Natural killer cell treated with Interleukin-12 subunit alpha and Interleukin-12 subunit beta and Interleukin-15 and Interleukin-18, amount 100 ng/mL, for 72 hours (primary cell): ENCODE measurements at regions not wholly inside any gene's neighbourhood (a gene's known extent, or its start where the extent isn't known, plus 50 kb on each side); places are given as distances from the start of the nearest gene placed in this dataset.
"Not testable (repeated sequence)": the region's sequence is repeated elsewhere in the genome, so short reads cannot be mapped to it uniquely, and the experiment has no call there.

Experiments used
- ATAC-seq, 2 donors: fragments of 150-1000 bp; cut with Tn5 transposase in 1 of 2; sonication (Bioruptor Pico), chemical (Tn5 transposase) in 1 of 2; 2 replicates each; pipeline ENCODE4 v1.10.0; 2021
- DNase-seq: peaks from one replicate; pipeline ENCODE4 v3.0.0; 2022; ENCODE audit warnings: low spot score
- H3K27ac Mint-ChIP-seq, 2 donors: 1 replicate in 1 of 2; 2 replicates in 1 of 2; pipeline ENCODE4 v1.8.0; 2022; ENCODE audit warnings: mixed read lengths in 2 of 2, mild to moderate bottlenecking in 1 of 2, moderate library complexity in 1 of 2
- H3K27me3 Mint-ChIP-seq, 2 donors: 1 replicate in 1 of 2; 2 replicates in 1 of 2; pipeline ENCODE4 v1.8.0; 2022; ENCODE audit warnings: mixed read lengths in 2 of 2
- H3K36me3 Mint-ChIP-seq: one replicate; pipeline ENCODE4 v1.8.0; 2022; ENCODE audit warnings: mixed read lengths
- H3K4me1 Mint-ChIP-seq, 2 donors: 1 replicate in 1 of 2; 2 replicates in 1 of 2; pipeline ENCODE4 v1.8.0; 2022; ENCODE audit warnings: low read depth in 2 of 2, mixed read lengths in 2 of 2, mild to moderate bottlenecking in 1 of 2
- H3K4me3 Mint-ChIP-seq: one replicate; pipeline ENCODE4 v1.8.0; 2022; ENCODE audit warnings: mixed read lengths
- H3K9me3 Mint-ChIP-seq: 2 replicates; pipeline ENCODE4 v1.8.0; 2022; ENCODE audit warnings: mixed read lengths

GRCh38 chr14:22184157-22184829, 404.7 kb downstream of the DAD1 start:
- ATAC-seq (no peak), DNase-seq (no peak)
- no peaks in the 10 kb centered on the region for H3K4me1 Mint-ChIP-seq
- no peak overlapping the region for H3K27ac Mint-ChIP-seq
- no peaks in the 10 kb centered on the region for H3K36me3 Mint-ChIP-seq
- H3K9me3 Mint-ChIP-seq, result no peaks in the 10 kb centered on the region
- H3K4me3 Mint-ChIP-seq, result no peak overlapping the region
- peaks cover 21 to 25% of the 10 kb centered on the region in 2 donors for H3K27me3 Mint-ChIP-seq

DNA sequence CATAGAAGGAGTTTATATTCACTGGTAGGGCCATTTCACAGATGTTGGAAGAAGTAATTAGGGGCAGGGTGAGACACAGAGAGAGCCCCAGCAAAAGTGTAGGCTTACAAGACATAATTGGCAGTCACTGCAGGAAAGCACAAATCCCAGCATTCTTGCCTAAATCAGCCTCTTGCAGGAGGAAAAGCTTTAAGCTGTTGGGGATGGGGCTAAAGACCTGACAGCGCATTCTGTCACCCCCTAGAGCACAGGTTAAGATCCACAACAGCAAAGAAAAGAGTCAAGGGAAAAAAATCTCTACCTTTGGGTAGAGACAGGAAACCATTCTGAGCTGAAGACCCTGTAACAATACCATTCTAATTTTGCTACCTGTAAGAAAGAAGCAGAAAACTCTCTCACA, 409.0 kb downstream of the DAD1 start:
- no peak for DNase-seq
- Mint-ChIP-seq H3K4me3 (no peak overlapping the region), H3K9me3 (no peaks in the 10 kb centered on the region), H3K27me3 (peaks cover 11 to 18% of the 10 kb centered on the region in 2 donors), H3K36me3 (no peaks in the 10 kb centered on the region), H3K27ac (no peak overlapping the region), H3K4me1 (peaks cover 22 to 24% of the 10 kb centered on the region in 2 donors)
- no peak for ATAC-seq

- no peak for DNase-seq
- no peak for ATAC-seq
- no peaks in the 10 kb centered on the region for H3K9me3 Mint-ChIP-seq
- H3K36me3 Mint-ChIP-seq, result no peaks in the 10 kb centered on the region
- peaks cover 22 to 24% of the 10 kb centered on the region in 2 donors for H3K4me1 Mint-ChIP-seq
- H3K27ac Mint-ChIP-seq, result no peak overlapping the region
- no peak overlapping the region for H3K4me3 Mint-ChIP-seq
- H3K27me3 Mint-ChIP-seq, result peaks cover 11 to 15% of the 10 kb centered on the region in 2 donors
Observed at GRCh38 chr14:22179190-22179589, 409.8 kb downstream of the DAD1 start.

- Mint-ChIP-seq H3K27ac (peak overlapping the region; percentile 2 to 50), H3K4me1 (peaks cover 22 to 24% of the 10 kb centered on the region in 2 donors), H3K27me3 (peaks cover 11 to 15% of the 10 kb centered on the region in 2 donors), H3K4me3 (peak overlapping the region; percentile 72), H3K36me3 (no peaks in the 10 kb centered on the region), H3K9me3 (no peaks in the 10 kb centered on the region)
- ATAC-seq (no peak), DNase-seq (no peak)
Observed at GRCh38 chr14:22178333-22178839, 410.6 kb downstream of the DAD1 start.

DNA sequence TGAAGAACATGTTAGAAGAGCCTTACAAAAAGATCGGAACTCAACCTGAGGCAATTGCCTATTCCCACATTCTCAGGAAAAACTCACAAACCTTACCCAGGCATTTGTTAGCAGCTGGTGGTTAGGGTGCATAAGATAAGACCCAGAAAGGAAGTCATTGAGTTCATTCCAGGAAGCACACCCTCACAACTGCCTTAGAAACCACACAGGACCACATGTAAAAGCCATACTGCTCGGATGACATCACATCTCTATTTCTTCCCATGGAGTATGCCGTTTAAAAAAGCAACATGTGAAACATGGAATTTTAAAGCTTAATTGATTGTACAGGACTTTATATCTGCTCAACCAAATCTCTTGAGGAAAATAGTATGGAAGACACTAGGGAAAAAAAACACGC, 411.2 kb downstream of the DAD1 start:
- H3K36me3 Mint-ChIP-seq, result no peaks in the 10 kb centered on the region
- ATAC-seq (peak; percentile 84 to 85), DNase-seq (no peak)
- peaks cover 22 to 24% of the 10 kb centered on the region in 2 donors for H3K4me1 Mint-ChIP-seq
- no peaks in the 10 kb centered on the region for H3K9me3 Mint-ChIP-seq
- peak overlapping the region; percentile 72 for H3K4me3 Mint-ChIP-seq
- H3K27me3 Mint-ChIP-seq, result peaks cover 11 to 14% of the 10 kb centered on the region in 2 donors
- H3K27ac Mint-ChIP-seq, result peak overlapping the region; percentile 2 to 50

GRCh38 chr14:22176957-22177356, 412.1 kb downstream of the DAD1 start:
- DNase-seq (no peak), ATAC-seq (peak in 1 of 2 donors; percentile 48)
- Mint-ChIP-seq H3K27me3 (peaks cover 11% of the 10 kb centered on the region in 2 donors), H3K4me3 (peak overlapping the region; percentile 72), H3K9me3 (no peaks in the 10 kb centered on the region), H3K36me3 (no peaks in the 10 kb centered on the region), H3K27ac (peak overlapping the region in 1 of 2 donors; percentile 50), H3K4me1 (peaks cover 22 to 24% of the 10 kb centered on the region in 2 donors)

GRCh38 chr14:22175278-22175558, 413.8 kb downstream of the DAD1 start:
- not testable (repeated sequence) for H3K27me3 Mint-ChIP-seq, DNase-seq, H3K36me3 Mint-ChIP-seq, H3K9me3 Mint-ChIP-seq, H3K4me3 Mint-ChIP-seq, H3K27ac Mint-ChIP-seq, ATAC-seq
- peaks cover 22 to 24% of the 10 kb centered on the region in 2 donors for H3K4me1 Mint-ChIP-seq

DNA sequence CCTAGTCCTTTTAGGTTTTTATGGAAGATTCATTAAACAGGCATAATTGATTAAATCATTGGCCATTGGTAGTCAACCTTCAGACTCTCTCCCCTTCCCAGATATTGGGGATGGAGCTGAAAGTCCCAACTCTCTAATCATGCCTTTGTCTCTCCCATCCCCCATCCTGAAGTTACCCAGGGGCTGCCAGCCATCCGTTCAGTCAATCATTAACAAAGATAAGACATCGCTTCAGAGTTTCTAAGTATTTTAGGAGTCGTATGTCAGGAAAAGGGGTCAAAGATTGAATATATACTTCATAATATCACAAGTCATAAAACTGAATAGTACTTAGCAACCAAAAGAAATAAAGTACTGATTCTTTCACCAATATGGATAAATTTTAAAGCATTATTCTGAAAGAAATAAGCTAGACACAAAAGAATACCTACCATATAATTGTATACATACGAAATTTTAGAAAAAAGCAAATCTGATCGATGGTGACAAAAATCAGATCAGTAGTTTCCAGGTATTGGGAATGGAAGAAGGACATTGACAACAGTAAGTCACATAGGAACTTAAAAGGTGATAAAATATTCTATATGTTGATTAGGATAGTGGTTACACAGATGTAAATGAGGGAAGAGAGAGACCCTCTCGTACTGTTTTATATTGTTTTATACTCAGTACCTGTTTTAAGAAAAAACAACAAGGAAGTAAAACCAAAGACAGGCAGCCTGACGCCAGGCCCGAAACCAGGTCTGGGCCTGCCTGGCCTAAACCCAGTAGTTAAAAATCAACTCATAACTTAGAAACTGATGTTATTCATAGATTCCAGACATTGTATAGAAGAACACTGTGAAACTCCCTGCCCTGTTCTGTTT, 414.4 kb downstream of the DAD1 start:
- Mint-ChIP-seq H3K4me3 (no peak overlapping the region), H3K9me3 (no peaks in the 10 kb centered on the region), H3K27ac (no peak overlapping the region), H3K36me3 (no peaks in the 10 kb centered on the region), H3K27me3 (peaks cover 3% of the 10 kb centered on the region in 2 donors), H3K4me1 (peaks cover 22 to 24% of the 10 kb centered on the region in 2 donors)
- DNase-seq, result no peak
- no peak for ATAC-seq

DNA sequence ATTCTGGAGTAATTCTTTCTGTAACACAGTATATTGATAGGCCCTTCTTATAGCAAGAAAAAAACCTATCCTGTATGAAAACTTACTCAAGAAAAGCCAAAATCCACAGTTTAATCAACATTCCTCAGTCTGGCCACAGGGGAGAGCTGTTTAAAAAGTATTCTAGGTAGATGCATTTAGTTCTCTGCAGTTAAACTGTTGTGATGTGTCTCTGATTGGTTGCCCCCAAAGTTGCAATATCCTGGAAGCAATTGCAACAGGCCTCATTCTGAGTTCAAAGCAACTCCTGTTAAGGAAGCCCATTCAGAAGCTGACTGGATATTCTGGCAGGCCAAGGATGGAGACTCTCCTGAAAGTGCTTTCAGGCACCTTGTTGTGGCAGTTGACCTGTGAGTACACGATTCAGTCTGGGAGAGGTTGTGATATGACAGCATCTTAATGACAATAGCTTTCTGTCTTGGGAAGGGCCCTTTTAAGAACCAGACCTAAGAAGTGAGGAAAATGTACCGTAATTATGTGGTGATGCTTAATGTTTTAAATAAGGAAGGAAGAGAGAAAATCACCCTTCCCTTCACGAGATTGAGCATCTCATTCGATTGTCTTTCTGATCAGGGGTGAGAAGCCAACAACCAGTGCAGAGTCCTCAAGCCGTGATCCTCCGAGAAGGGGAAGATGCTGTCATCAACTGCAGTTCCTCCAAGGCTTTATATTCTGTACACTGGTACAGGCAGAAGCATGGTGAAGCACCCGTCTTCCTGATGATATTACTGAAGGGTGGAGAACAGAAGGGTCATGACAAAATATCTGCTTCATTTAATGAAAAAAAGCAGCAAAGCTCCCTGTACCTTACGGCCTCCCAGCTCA, 420.7 kb downstream of the DAD1 start:
- Mint-ChIP-seq H3K36me3 (no peaks in the 10 kb centered on the region), H3K27me3 (peaks cover 19% of the 10 kb centered on the region in 2 donors), H3K4me3 (no peak overlapping the region), H3K9me3 (no peaks in the 10 kb centered on the region), H3K4me1 (no peaks in the 10 kb centered on the region), H3K27ac (peak overlapping the region in 1 of 2 donors; percentile 40)
- DNase-seq (no peak), ATAC-seq (no peak)

GRCh38 chr14:22164616-22165015, 424.4 kb downstream of the DAD1 start:
- ATAC-seq, result no peak
- peaks cover 19 to 22% of the 10 kb centered on the region in 2 donors for H3K27me3 Mint-ChIP-seq
- no peak overlapping the region for H3K4me3 Mint-ChIP-seq
- no peaks in the 10 kb centered on the region for H3K36me3 Mint-ChIP-seq
- DNase-seq, result no peak
- no peaks in the 10 kb centered on the region for H3K9me3 Mint-ChIP-seq
- peaks cover 7 to 8% of the 10 kb centered on the region in 2 donors for H3K4me1 Mint-ChIP-seq
- no peak overlapping the region for H3K27ac Mint-ChIP-seq

GRCh38 chr14:22163051-22163450, 426.0 kb downstream of the DAD1 start:
- no peak overlapping the region for H3K4me3 Mint-ChIP-seq
- H3K27me3 Mint-ChIP-seq, result peaks cover 19 to 22% of the 10 kb centered on the region in 2 donors
- no peaks in the 10 kb centered on the region for H3K9me3 Mint-ChIP-seq
- ATAC-seq (no peak), DNase-seq (no peak)
- peaks cover 13 to 19% of the 10 kb centered on the region in 2 donors for H3K4me1 Mint-ChIP-seq
- no peak overlapping the region for H3K27ac Mint-ChIP-seq
- H3K36me3 Mint-ChIP-seq, result no peaks in the 10 kb centered on the region

GRCh38 chr14:22159957-22160356, 429.1 kb downstream of the DAD1 start:
- ATAC-seq, result peak; percentile 71
- H3K9me3 Mint-ChIP-seq, result no peaks in the 10 kb centered on the region
- no peaks in the 10 kb centered on the region for H3K36me3 Mint-ChIP-seq
- peaks cover 13 to 19% of the 10 kb centered on the region in 2 donors for H3K4me1 Mint-ChIP-seq
- H3K4me3 Mint-ChIP-seq, result no peak overlapping the region
- no peak overlapping the region for H3K27ac Mint-ChIP-seq
- DNase-seq, result no peak
- peaks cover 12 to 17% of the 10 kb centered on the region in 2 donors for H3K27me3 Mint-ChIP-seq

DNA sequence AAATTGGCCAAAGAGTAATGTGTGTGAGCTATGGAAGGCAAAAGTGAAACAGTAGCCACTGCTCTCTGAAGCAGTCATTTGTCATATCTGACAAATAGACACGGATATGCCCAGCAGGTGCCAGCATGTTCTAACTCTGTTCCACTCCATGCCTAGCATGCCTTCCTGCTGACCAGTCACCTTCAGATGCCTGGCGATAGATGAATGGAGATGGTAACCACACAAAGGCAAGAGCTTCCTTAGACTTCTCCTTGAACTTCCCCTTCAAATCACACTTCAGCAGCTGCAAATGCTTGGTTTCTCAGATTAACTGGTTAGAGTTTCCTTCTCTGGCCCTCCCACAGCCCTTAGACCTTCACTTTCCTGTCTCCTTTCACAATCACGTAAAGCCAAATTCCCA, 429.9 kb downstream of the DAD1 start:
- H3K27me3 Mint-ChIP-seq, result peaks cover 6 to 13% of the 10 kb centered on the region in 2 donors
- DNase-seq (no peak), ATAC-seq (peak; percentile 31 to 61)
- H3K36me3 Mint-ChIP-seq, result no peaks in the 10 kb centered on the region
- H3K9me3 Mint-ChIP-seq, result no peaks in the 10 kb centered on the region
- H3K27ac Mint-ChIP-seq, result no peak overlapping the region
- peaks cover 13 to 19% of the 10 kb centered on the region in 2 donors for H3K4me1 Mint-ChIP-seq
- peak overlapping the region; percentile 27 for H3K4me3 Mint-ChIP-seq
